Sigmoid colon (tissue), 6 donors: ENCODE measurements at regions not wholly inside any gene's neighbourhood (a gene's known extent, or its start where the extent isn't known, plus 50 kb on each side); places are given as distances from the start of the nearest gene placed in this dataset.

ENCODE experiments used
- DNase-seq: peaks from one replicate; pipeline ENCODE4 v3.0.0-alpha.2; 2019
- H3K27ac ChIP-seq, 4 donors: fragments of 200-600 bp; sonication (generic); one replicate each; pipeline ENCODE4 v1.5.1; 2016 to 2019; ENCODE audit warnings: mild to moderate bottlenecking in 1 of 4
- H3K27me3 ChIP-seq, 3 donors: fragments of 200-600 bp; sonication (generic); one replicate each; pipeline ENCODE4 v1.5.1; 2019; ENCODE audit warnings: mild to moderate bottlenecking in 1 of 3
- H3K36me3 ChIP-seq, 4 donors: fragments of 200-600 bp; sonication (generic); one replicate each; pipeline ENCODE4 v1.5.1; 2016 to 2019
- H3K4me1 ChIP-seq, 4 donors: fragments of 200-600 bp; sonication (generic); one replicate each; pipeline ENCODE4 v1.5.1; 2017 to 2019
- H3K4me3 ChIP-seq, 4 donors: fragments of 200-600 bp; sonication (generic); one replicate each; pipeline ENCODE4 v1.5.1; 2017 to 2019; ENCODE audit warnings: mild to moderate bottlenecking in 2 of 4, moderate library complexity in 1 of 4
- H3K9me3 ChIP-seq, 4 donors: fragments of 200-600 bp in 3 of 4; sonication (generic) in 3 of 4; one replicate each; pipeline versions ENCODE4 v1.5.1 to v1.6.1; 2013 to 2019
- EP300 ChIP-seq, 4 donors: sonication (generic); formaldehyde crosslinking; IDR thresholded peaks; one replicate each; pipeline ENCODE4 v1.6.1; 2017; ENCODE audit warnings: antibody characterized with exemption in 4 of 4
- POLR2A ChIP-seq, 2 donors: fragments of 450-650 bp; IDR thresholded peaks; one replicate each; pipeline ENCODE4 v1.6.1; 2016; ENCODE audit warnings: antibody characterized with exemption in 2 of 2, mild to moderate bottlenecking in 2 of 2, moderate library complexity in 2 of 2
- POLR2AphosphoS5 ChIP-seq, 4 donors: sonication (generic); formaldehyde crosslinking; IDR thresholded peaks; one replicate each; pipeline ENCODE4 v1.6.1; 2017; ENCODE audit warnings: antibody characterized with exemption in 4 of 4
- WGBS, 2 donors: extraction: QIAGEN DNeasy Blood & Tissue Kit; methylation state at CpG; one replicate each; pipeline ENCODE4 v1.1.7; 2013; 5-methylcytosine and 5-hydroxymethylcytosine counted together
- intact Hi-C: fragments of 100-400 bp; cut with DNase I; formaldehyde crosslinking; loops from one replicate; pipeline ENCODE4 v1.15.1; 2023
- TF ChIP-seq, protein P1 (sequence below), 4 experiments: fragments of 450-650 bp in 3 of 4; fragments of 200-600 bp in 1 of 4; IDR thresholded peaks; one replicate each; pipeline ENCODE4 v1.5.1; 2016 to 2019; ENCODE audit warnings: antibody characterized with exemption in 4 of 4, mild to moderate bottlenecking in 3 of 4, moderate library complexity in 2 of 4
- donor health status: healthy with polysubstance abuse.
- donor health status: healthy.

DNA sequence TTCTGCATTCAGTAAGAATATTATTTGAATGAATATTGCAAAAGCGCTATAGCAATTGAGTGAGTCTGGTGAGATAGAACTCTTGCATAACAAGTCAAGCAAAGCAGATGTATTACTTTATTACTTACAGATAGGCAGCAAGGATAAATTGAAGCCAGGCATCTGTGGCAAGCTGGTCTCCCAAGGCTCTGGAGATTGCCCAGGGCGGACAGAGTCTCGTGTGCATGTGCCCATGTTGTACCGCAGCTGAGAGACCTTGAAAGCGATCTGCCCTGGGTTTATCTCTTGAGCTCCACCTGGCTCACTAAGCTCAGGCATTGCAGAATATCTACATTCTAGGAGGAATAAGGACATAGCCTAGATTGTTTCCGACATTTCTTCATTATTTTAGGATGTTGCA lies 591.6 kb downstream of the ISL1 start:
- Histone ChIP-seq H3K4me1 (no peaks in the 10 kb centered on the region), H3K27me3 (no peaks in the 10 kb centered on the region), H3K36me3 (no peaks in the 10 kb centered on the region), H3K27ac (no peak overlapping the region), H3K4me3 (no peak overlapping the region), H3K9me3 (no peaks in the 10 kb centered on the region)
- intact Hi-C loops, result no loop called here
- 89 to 95% methylated on average over 6 of the region's 6 CpGs for WGBS, 2 donors
- TF ChIP-seq POLR2A (IDR thresholded peaks at IDR 0.05) (no peak), EP300 (IDR thresholded peaks at IDR 0.05) (no peak), POLR2AphosphoS5 (IDR thresholded peaks at IDR 0.05) (no peak)
- TF ChIP-seq, protein P1, sequence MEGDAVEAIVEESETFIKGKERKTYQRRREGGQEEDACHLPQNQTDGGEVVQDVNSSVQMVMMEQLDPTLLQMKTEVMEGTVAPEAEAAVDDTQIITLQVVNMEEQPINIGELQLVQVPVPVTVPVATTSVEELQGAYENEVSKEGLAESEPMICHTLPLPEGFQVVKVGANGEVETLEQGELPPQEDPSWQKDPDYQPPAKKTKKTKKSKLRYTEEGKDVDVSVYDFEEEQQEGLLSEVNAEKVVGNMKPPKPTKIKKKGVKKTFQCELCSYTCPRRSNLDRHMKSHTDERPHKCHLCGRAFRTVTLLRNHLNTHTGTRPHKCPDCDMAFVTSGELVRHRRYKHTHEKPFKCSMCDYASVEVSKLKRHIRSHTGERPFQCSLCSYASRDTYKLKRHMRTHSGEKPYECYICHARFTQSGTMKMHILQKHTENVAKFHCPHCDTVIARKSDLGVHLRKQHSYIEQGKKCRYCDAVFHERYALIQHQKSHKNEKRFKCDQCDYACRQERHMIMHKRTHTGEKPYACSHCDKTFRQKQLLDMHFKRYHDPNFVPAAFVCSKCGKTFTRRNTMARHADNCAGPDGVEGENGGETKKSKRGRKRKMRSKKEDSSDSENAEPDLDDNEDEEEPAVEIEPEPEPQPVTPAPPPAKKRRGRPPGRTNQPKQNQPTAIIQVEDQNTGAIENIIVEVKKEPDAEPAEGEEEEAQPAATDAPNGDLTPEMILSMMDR (IDR thresholded peaks at IDR 0.05), result no peak
- no peak for DNase-seq

DNA sequence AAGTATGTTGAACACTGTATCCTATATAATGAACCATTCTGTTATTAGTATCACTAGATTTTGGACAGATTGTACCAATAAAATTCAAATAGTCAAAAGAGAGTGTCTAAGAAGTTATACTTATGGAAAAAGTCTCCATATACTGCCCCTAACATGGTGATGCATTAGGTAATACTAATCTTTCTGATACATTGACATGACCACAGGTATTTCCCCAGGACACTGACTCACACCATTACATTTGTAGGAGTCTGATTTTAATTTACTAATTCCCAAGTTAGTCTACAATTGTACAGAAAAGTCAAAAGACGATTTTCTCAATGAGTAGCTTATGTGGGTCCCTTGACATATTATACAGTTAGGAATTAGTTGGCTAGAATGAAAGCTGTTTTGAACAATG lies 593.8 kb downstream of the ISL1 start:
- WGBS, 2 donors, result 72 to 85% methylated on average over 1 of the region's 1 CpG
- no peak for DNase-seq
- H3K4me1 ChIP-seq, result no peaks in the 10 kb centered on the region
- no peak for TF ChIP-seq EP300 (IDR thresholded peaks at IDR 0.05)
- TF ChIP-seq POLR2AphosphoS5 (IDR thresholded peaks at IDR 0.05), result no peak
- TF ChIP-seq, protein P1 (IDR thresholded peaks at IDR 0.05), result no peak
- TF ChIP-seq POLR2A (IDR thresholded peaks at IDR 0.05), result no peak
- H3K36me3 ChIP-seq, result no peaks in the 10 kb centered on the region
- no peak overlapping the region for H3K4me3 ChIP-seq
- intact Hi-C loops, result no loop called here
- H3K27me3 ChIP-seq, result no peaks in the 10 kb centered on the region
- no peaks in the 10 kb centered on the region for H3K9me3 ChIP-seq
- H3K27ac ChIP-seq, result no peak overlapping the region

DNA sequence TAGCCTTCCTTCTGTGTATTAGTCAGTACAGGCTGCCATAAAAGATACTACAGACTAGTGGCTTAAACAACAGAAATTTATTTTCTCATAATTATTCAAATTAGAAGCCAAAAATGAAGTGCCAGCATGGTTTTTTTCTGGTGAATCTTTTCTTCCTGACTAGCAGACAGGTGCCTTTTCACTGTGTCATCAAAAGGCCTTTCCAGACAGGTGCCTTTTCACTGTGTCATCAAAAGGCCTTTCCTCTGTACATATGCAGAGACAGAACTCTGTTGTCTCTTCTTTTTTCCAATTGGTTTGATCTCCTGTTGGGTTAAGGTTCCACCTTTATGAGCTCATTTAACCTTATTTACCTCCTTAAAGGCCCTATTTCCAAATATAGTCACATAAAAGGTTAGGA lies 599.9 kb downstream of the ISL1 start:
- Histone ChIP-seq H3K4me1 (no peaks in the 10 kb centered on the region), H3K36me3 (no peaks in the 10 kb centered on the region), H3K4me3 (no peak overlapping the region), H3K9me3 (no peaks in the 10 kb centered on the region), H3K27me3 (no peaks in the 10 kb centered on the region), H3K27ac (no peak overlapping the region)
- intact Hi-C loops, result no loop called here
- TF ChIP-seq POLR2A (IDR thresholded peaks at IDR 0.05) (no peak), POLR2AphosphoS5 (IDR thresholded peaks at IDR 0.05) (no peak), EP300 (IDR thresholded peaks at IDR 0.05) (no peak)
- TF ChIP-seq, protein P1 (IDR thresholded peaks at IDR 0.05), result no peak
- no peak for DNase-seq

DNA sequence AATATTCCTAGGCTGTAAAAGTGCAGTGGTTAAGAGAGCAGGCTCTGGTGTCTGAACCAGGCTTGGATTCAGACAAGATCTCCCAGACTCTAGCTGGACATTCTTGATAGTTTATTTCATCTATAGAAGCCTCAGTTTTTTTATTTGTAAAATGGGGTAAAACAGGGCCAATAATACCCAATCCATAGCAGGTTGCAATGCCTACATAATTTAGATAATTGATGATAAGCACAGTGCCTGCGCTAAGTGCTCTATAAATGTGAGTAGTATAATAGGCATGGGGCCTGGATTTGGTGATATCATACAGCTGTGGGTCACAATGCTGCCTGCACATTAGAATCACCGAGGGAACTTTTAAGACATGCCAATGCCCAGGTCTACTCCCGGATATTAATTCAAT lies 603.5 kb downstream of the ISL1 start:
- Histone ChIP-seq H3K4me1 (no peaks in the 10 kb centered on the region), H3K4me3 (no peak overlapping the region), H3K27ac (no peak overlapping the region), H3K9me3 (no peaks in the 10 kb centered on the region), H3K27me3 (no peaks in the 10 kb centered on the region), H3K36me3 (no peaks in the 10 kb centered on the region)
- WGBS, 2 donors, result 81 to 84% methylated on average over 3 of the region's 3 CpGs
- intact Hi-C loops, result no loop called here
- DNase-seq, result no peak
- TF ChIP-seq POLR2A (IDR thresholded peaks at IDR 0.05) (no peak), EP300 (IDR thresholded peaks at IDR 0.05) (no peak), POLR2AphosphoS5 (IDR thresholded peaks at IDR 0.05) (no peak)
- TF ChIP-seq, protein P1 (IDR thresholded peaks at IDR 0.05), result no peak

DNA sequence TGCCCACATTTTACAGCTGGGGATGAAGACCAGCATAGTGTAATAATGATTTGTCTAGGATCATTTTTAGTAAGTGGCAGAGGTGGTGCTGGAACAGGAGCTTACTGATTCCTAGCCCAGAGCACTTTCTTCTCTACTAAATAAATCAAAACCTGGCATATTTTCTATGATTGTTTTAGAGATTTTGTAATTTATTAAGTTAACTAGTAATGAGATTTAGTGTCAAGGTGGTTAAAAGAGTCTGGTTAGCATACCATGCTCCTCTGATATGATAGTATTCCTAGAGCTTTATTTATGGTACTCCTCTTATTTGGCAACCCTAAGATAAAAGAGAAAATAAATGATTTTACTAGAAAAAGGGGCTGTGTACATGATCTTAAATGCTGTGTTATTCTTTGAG lies 604.0 kb downstream of the ISL1 start:
- no peaks in the 10 kb centered on the region for H3K27me3 ChIP-seq
- no peak overlapping the region for H3K27ac ChIP-seq
- no peak overlapping the region for H3K4me3 ChIP-seq
- TF ChIP-seq, protein P1 (IDR thresholded peaks at IDR 0.05), result no peak
- TF ChIP-seq POLR2AphosphoS5 (IDR thresholded peaks at IDR 0.05), result no peak
- TF ChIP-seq POLR2A (IDR thresholded peaks at IDR 0.05), result no peak
- H3K9me3 ChIP-seq, result no peaks in the 10 kb centered on the region
- intact Hi-C loops, result no loop called here
- H3K4me1 ChIP-seq, result no peaks in the 10 kb centered on the region
- no peaks in the 10 kb centered on the region for H3K36me3 ChIP-seq
- no peak for DNase-seq
